H1 (cell line): ENCODE measurements at regions not wholly inside any gene's neighbourhood (a gene's known extent, or its start where the extent isn't known, plus 50 kb on each side); places are given as distances from the start of the nearest gene placed in this dataset.
A peak's percentile ranks its signal among the peaks of the same experiment; 100 is the strongest.

Experiments
- CTCF ChIA-PET: fragments of 300-600 bp; sonication (Branson Sonifier 250); formaldehyde crosslinking; loops from one replicate; lab custom pipeline; 2021; ENCODE audit not compliant: partially characterized antibody; lab: Charles Lee
- POLR2A ChIA-PET: fragments of 300-600 bp; sonication (Branson Sonifier 250); formaldehyde crosslinking; loops from one replicate; lab custom pipeline; 2021; ENCODE audit warnings: inconsistent platforms; ENCODE audit not compliant: partially characterized antibody; lab: Charles Lee
- DNase-seq, 2 experiments: peaks; one replicate each; pipeline versions ENCODE4 v3.0.0 to v3.0.0-alpha.2; 2010 to 2022; ENCODE audit warnings: low spot score in 2 of 2, low read depth in 1 of 2, mixed read lengths in 1 of 2
- FAIRE-seq: peaks from 2 replicates; lab custom pipeline; 2011; peaks lifted over from hg19 to GRCh38; lab: Jason Lieb, UNC
- H2AFZ ChIP-seq: 2 replicates; pipeline ENCODE4 v1.8.1; 2012; ENCODE audit warnings: low read length, inconsistent platforms
- H2AK5ac ChIP-seq: 2 replicates; pipeline ENCODE4 v1.6.1; 2013; ENCODE audit warnings: low read depth, low read length
- H2BK120ac ChIP-seq: replicated peaks from 2 replicates; pipeline ENCODE3; 2013; ENCODE audit warnings: low read depth, low read length, inconsistent platforms
- H2BK12ac ChIP-seq: 2 replicates; pipeline ENCODE4 v1.6.1; 2013; ENCODE audit warnings: low read depth, low read length
- H2BK15ac ChIP-seq: 2 replicates; pipeline ENCODE4 v1.6.1; 2013; ENCODE audit warnings: low read length
- H2BK20ac ChIP-seq: 2 replicates; pipeline ENCODE4 v1.6.1; 2013; ENCODE audit warnings: low read length
- H2BK5ac ChIP-seq: 2 replicates; pipeline ENCODE4 v1.6.1; 2013; ENCODE audit warnings: low read depth, low read length
- H3K14ac ChIP-seq: 2 replicates; pipeline ENCODE4 v1.6.1; 2013; ENCODE audit warnings: inconsistent platforms; ENCODE audit not compliant: insufficient read length
- H3K18ac ChIP-seq: 2 replicates; pipeline ENCODE4 v1.6.1; 2013; ENCODE audit warnings: low read length; ENCODE audit errors: extremely low read depth
- H3K23ac ChIP-seq: 2 replicates; pipeline ENCODE4 v1.6.1; 2013; ENCODE audit warnings: inconsistent platforms; ENCODE audit not compliant: insufficient read length
- H3K23me2 ChIP-seq: 2 replicates; pipeline ENCODE4 v1.6.1; 2013; ENCODE audit warnings: low read depth, low read length
- H3K27ac ChIP-seq: 2 replicates; pipeline ENCODE4 v1.6.1; 2011; ENCODE audit warnings: low read depth, low read length, inconsistent platforms
- H3K27me3 ChIP-seq, 4 experiments: replicated peaks in 1 of 4; 1 replicate in 1 of 4; 2 replicates in 3 of 4; pipeline versions ENCODE4 v1.6.1 to v1.8.1; 2011 to 2013; ENCODE audit warnings: low read length in 3 of 4, mild to moderate bottlenecking in 3 of 4, inconsistent platforms in 2 of 4, mixed read lengths in 2 of 4, moderate library complexity in 1 of 4; ENCODE audit not compliant: control insufficient read depth in 3 of 4, insufficient read depth in 3 of 4; ENCODE audit errors: extremely low read depth in 1 of 4
- H3K36me3 ChIP-seq, 4 experiments: 2 replicates each; pipeline versions ENCODE4 v1.6.1 to v1.8.1; 2011 to 2013; ENCODE audit warnings: mild to moderate bottlenecking in 4 of 4, low read length in 3 of 4, moderate library complexity in 2 of 4, control low read depth in 1 of 4, inconsistent platforms in 1 of 4; ENCODE audit not compliant: insufficient read depth in 4 of 4, control insufficient read depth in 2 of 4
- H3K4ac ChIP-seq: replicated peaks from 2 replicates; pipeline ENCODE3; 2013; ENCODE audit warnings: low read length, low read depth, mixed read lengths, inconsistent platforms; ENCODE audit not compliant: insufficient read length
- H3K4me1 ChIP-seq, 4 experiments: replicated peaks in 1 of 4; 1 replicate in 1 of 4; 2 replicates in 3 of 4; pipeline versions ENCODE4 v1.6.1 to v1.8.1; 2011 to 2013; ENCODE audit warnings: low read length in 3 of 4, inconsistent platforms in 2 of 4, mixed read lengths in 1 of 4; ENCODE audit not compliant: insufficient read depth in 4 of 4, control insufficient read depth in 3 of 4
- H3K4me2 ChIP-seq, 2 experiments: 2 replicates each; pipeline versions ENCODE4 v1.6.1 to v1.8.1; 2011 to 2013; ENCODE audit warnings: low read depth in 2 of 2, low read length in 2 of 2, control low read depth in 1 of 2, inconsistent platforms in 1 of 2, mild to moderate bottlenecking in 1 of 2; ENCODE audit not compliant: insufficient read depth in 1 of 2
- H3K4me3 ChIP-seq, 4 experiments: fragments of 200-600, 300-600 bp in 1 of 4; sonication (generic), shearing (Covaris generic), sonication (Bioruptor Twin) in 1 of 4; 2 replicates each; pipeline versions ENCODE4 v1.5.1 to v1.8.1; 2011 to 2016; ENCODE audit warnings: low read length in 4 of 4, low read depth in 3 of 4, control low read depth in 2 of 4, inconsistent platforms in 2 of 4, mild to moderate bottlenecking in 2 of 4, mixed read lengths in 1 of 4, moderate library complexity in 1 of 4; ENCODE audit not compliant: insufficient read depth in 2 of 4; ENCODE audit errors: extremely low read depth in 1 of 4
- H3K56ac ChIP-seq: replicated peaks from 2 replicates; pipeline ENCODE3; 2013; ENCODE audit warnings: low read depth, mild to moderate bottlenecking, mixed read lengths, low read length, inconsistent platforms; ENCODE audit not compliant: insufficient read length
- H3K79me1 ChIP-seq: 2 replicates; pipeline ENCODE4 v1.6.1; 2013; ENCODE audit warnings: low read depth, low read length, control low read depth
- H3K79me2 ChIP-seq, 2 experiments: 2 replicates each; pipeline versions ENCODE4 v1.6.1 to v1.8.1; 2012 to 2013; ENCODE audit warnings: low read length in 2 of 2, mild to moderate bottlenecking in 2 of 2, inconsistent platforms in 1 of 2; ENCODE audit not compliant: insufficient read depth in 2 of 2, control insufficient read depth in 1 of 2
- H3K9ac ChIP-seq, 4 experiments: replicated peaks in 1 of 4; 1 replicate in 1 of 4; 2 replicates in 3 of 4; pipeline versions ENCODE4 v1.6.1 to v1.8.1; 2011 to 2013; ENCODE audit warnings: low read depth in 3 of 4, low read length in 3 of 4, control low read depth in 2 of 4, mild to moderate bottlenecking in 2 of 4, moderate library complexity in 2 of 4, inconsistent platforms in 1 of 4; ENCODE audit errors: extremely low read depth in 1 of 4
- H3K9me3 ChIP-seq, 2 experiments: 2 replicates each; pipeline versions ENCODE4 v1.6.1 to v1.8.1; 2012 to 2013; ENCODE audit warnings: mild to moderate bottlenecking in 2 of 2, moderate library complexity in 2 of 2, control low read depth in 1 of 2, inconsistent platforms in 1 of 2, low read depth in 1 of 2, low read length in 1 of 2, mixed read lengths in 1 of 2; ENCODE audit not compliant: insufficient read depth in 2 of 2
- H4K20me1 ChIP-seq, 2 experiments: replicated peaks in 1 of 2; 2 replicates each; pipeline versions ENCODE3 to v1.8.1; 2011 to 2013; ENCODE audit warnings: inconsistent platforms in 2 of 2, low read length in 2 of 2, mild to moderate bottlenecking in 1 of 2; ENCODE audit not compliant: insufficient read depth in 2 of 2, control insufficient read depth in 1 of 2
- H4K5ac ChIP-seq: 2 replicates; pipeline ENCODE4 v1.6.1; 2013; ENCODE audit warnings: low read length, low read depth, mixed read lengths, inconsistent platforms; ENCODE audit not compliant: insufficient read length
- H4K8ac ChIP-seq: 2 replicates; pipeline ENCODE4 v1.8.0; 2013; ENCODE audit warnings: mild to moderate bottlenecking, moderate library complexity, low read length, inconsistent platforms; ENCODE audit not compliant: insufficient read depth; ENCODE audit errors: extremely low read depth
- H4K91ac ChIP-seq: replicated peaks from 2 replicates; pipeline ENCODE3; 2013; ENCODE audit warnings: low read length, mixed read lengths, inconsistent platforms; ENCODE audit not compliant: insufficient read length
- CREB1 ChIP-seq: IDR thresholded peaks from 2 replicates; pipeline ENCODE4 v1.6.1; 2012; ENCODE audit warnings: inconsistent platforms
- JUN ChIP-seq: IDR thresholded peaks from 2 replicates; pipeline ENCODE4 v1.6.1; 2011; ENCODE audit warnings: low read depth, mild to moderate bottlenecking, improper control_type of control experiment, low read length
- RAD21 ChIP-seq, 2 experiments: IDR thresholded peaks in 1 of 2; conservative IDR thresholded peaks in 1 of 2; 2 replicates each; pipeline ENCODE4 v1.6.1; 2011; ENCODE audit warnings: low read depth in 2 of 2, low read length in 2 of 2, improper control_type of control experiment in 1 of 2, inconsistent platforms in 1 of 2, mild to moderate bottlenecking in 1 of 2, moderate library complexity in 1 of 2
- RBBP5 ChIP-seq: IDR thresholded peaks from 2 replicates; pipeline ENCODE4 v1.7.1; 2012; ENCODE audit warnings: low read depth, mild to moderate bottlenecking, inconsistent platforms, low read length, moderate library complexity, borderline replicate concordance
- SIN3A ChIP-seq, 2 experiments: IDR thresholded peaks in 1 of 2; conservative IDR thresholded peaks in 1 of 2; 2 replicates each; pipeline ENCODE4 v1.6.1; 2011 to 2012; ENCODE audit warnings: low read length in 2 of 2, improper control_type of control experiment in 1 of 2, low read depth in 1 of 2, mild to moderate bottlenecking in 1 of 2
- WGBS, 2 experiments: shearing (Covaris generic) in 1 of 2; methylation state at CpG; one replicate each; pipeline versions ENCODE4 v1.1.6 to v1.1.7; 2013 to 2015; ENCODE audit warnings: low lambda C conversion rate in 2 of 2, mixed read lengths in 2 of 2, inconsistent platforms in 1 of 2, low coverage in 1 of 2, missing lambda C conversion rate in 1 of 2; ENCODE audit not compliant: insufficient replicate concordance in 2 of 2, insufficient coverage in 1 of 2, insufficient read length in 1 of 2; ENCODE audit errors: extremely low coverage in 1 of 2, missing lambda C conversion rate in 1 of 2; 5-methylcytosine and 5-hydroxymethylcytosine counted together
- TF ChIP-seq, protein P1 (sequence below), 3 experiments: IDR thresholded peaks; 1 replicate in 2 of 3; 2 replicates in 1 of 3; pipeline versions ENCODE4 v1.5.1 to v1.6.1; 2011; ENCODE audit warnings: low read length in 3 of 3, mild to moderate bottlenecking in 3 of 3, inconsistent platforms in 2 of 3, low read depth in 1 of 3, moderate library complexity in 1 of 3; ENCODE audit not compliant: insufficient read depth in 1 of 3; ENCODE audit errors: control extremely low read depth in 1 of 3
- TF ChIP-seq, protein P2 (sequence below): IDR thresholded peaks from 2 replicates; pipeline ENCODE4 v1.6.1; 2011; ENCODE audit warnings: low read depth, mild to moderate bottlenecking, low read length; ENCODE audit not compliant: insufficient read depth

DNA sequence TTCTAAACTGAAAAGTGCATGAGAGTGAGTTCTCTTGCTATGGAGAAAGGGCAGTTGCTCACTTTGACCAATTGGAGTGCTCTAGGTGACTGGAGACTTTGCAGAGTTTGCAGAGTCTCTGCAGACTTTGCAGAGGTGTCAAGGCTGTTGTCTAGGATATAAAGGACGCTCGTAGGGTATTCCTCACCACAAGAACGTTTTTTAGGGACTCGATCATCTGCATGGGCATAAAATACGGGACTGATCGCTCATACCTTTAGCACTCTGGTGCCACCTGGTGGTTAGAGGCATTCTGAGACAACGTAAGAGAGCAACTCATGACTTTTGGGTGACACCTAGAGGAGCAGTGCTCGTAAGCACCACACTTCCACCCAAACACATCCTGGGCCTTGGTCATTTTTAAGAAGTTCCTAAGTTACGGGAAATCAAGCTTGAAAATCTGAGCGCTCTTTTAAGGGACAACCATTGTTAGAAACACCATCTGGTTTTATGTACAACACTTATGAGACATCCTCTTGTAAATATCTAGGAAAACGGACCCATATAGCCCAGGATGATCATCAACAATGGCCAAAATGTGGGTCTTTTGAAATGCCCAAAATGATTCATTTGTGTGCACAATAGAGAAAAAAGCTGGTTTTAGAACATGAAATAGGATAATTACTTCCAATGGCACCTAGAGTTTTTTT, 51.6 kb upstream of the XCR1 start:
- Histone ChIP-seq H2BK15ac (no peak overlapping the region), H3K27me3 (no peaks in the 10 kb centered on the region), H2AK5ac (no peak overlapping the region), H2BK20ac (no peak overlapping the region), H3K23me2 (no peaks in the 10 kb centered on the region), H4K5ac (no peak overlapping the region), H2BK120ac (no peak overlapping the region), H3K9ac (no peak overlapping the region), H3K4ac (no peak overlapping the region), H2BK5ac (no peak overlapping the region), H3K4me3 (no peak overlapping the region), H3K23ac (no peak overlapping the region), H3K79me1 (no peaks in the 10 kb centered on the region), H3K4me2 (peak overlapping the region in 1 of 2 experiments; percentile 49; a peak in 2 of 4 replicates), H2BK12ac (no peak overlapping the region), H3K79me2 (no peaks in the 10 kb centered on the region), H3K9me3 (peaks cover 3 to 8% of the 10 kb centered on the region in 2 experiments; a peak in 3 of 4 replicates), H3K4me1 (no peaks in the 10 kb centered on the region), H4K8ac (no peak overlapping the region), H3K36me3 (no peaks in the 10 kb centered on the region), H4K20me1 (no peaks in the 10 kb centered on the region), H3K14ac (no peak overlapping the region), H3K56ac (no peak overlapping the region), H4K91ac (no peak overlapping the region), H3K18ac (no peak overlapping the region), H2AFZ (peak overlapping the region; percentile 87), H3K27ac (no peak overlapping the region)
- peak; percentile 61 to 91 for DNase-seq
- 23% methylated on average over 11 of the region's 11 CpGs; no CpG with 5 or more reads in 1 of the 2 experiments for WGBS, 2 experiments
- ChIA-PET CTCF (interaction anchor here (0.6 to 7.4 kb wide), 69 partner anchors 9 to 1041 kb away, joined by 3 to 92 read pairs (median 4); partner anchors contain the start of genes CCR1, CCR3, CCR5 and CCR5AS), POLR2A (interaction anchor here (0.6 kb wide), 1 partner anchor 85 kb away, joined by 3 read pairs; no protein-coding TSS in a partner anchor)
- TF ChIP-seq, protein P1, sequence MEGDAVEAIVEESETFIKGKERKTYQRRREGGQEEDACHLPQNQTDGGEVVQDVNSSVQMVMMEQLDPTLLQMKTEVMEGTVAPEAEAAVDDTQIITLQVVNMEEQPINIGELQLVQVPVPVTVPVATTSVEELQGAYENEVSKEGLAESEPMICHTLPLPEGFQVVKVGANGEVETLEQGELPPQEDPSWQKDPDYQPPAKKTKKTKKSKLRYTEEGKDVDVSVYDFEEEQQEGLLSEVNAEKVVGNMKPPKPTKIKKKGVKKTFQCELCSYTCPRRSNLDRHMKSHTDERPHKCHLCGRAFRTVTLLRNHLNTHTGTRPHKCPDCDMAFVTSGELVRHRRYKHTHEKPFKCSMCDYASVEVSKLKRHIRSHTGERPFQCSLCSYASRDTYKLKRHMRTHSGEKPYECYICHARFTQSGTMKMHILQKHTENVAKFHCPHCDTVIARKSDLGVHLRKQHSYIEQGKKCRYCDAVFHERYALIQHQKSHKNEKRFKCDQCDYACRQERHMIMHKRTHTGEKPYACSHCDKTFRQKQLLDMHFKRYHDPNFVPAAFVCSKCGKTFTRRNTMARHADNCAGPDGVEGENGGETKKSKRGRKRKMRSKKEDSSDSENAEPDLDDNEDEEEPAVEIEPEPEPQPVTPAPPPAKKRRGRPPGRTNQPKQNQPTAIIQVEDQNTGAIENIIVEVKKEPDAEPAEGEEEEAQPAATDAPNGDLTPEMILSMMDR (IDR thresholded peaks at IDR 0.05; ENCODE audit: control extremely low read depth in 1 of 3, insufficient read depth in 1 of 3, low read depth in 1 of 3, low read length in 3 of 3): peak; percentile 54 to 100 (median 100)
- TF ChIP-seq RBBP5 (no peak), CREB1 (peak; percentile 64; the same call in 1 of the 2 replicates), JUN (no peak), SIN3A (conservative IDR thresholded peaks at IDR 0.05 in 1 of 2, IDR thresholded peaks at IDR 0.05 in 1 of 2; ENCODE audit: low read depth in 1 of 2, low read length in 2 of 2) (no peak), RAD21 (IDR thresholded peaks at IDR 0.05 in 1 of 2, conservative IDR thresholded peaks at IDR 0.05 in 1 of 2; ENCODE audit: low read depth in 2 of 2, low read length in 2 of 2) (peak; percentile 98)
- TF ChIP-seq, protein P2, sequence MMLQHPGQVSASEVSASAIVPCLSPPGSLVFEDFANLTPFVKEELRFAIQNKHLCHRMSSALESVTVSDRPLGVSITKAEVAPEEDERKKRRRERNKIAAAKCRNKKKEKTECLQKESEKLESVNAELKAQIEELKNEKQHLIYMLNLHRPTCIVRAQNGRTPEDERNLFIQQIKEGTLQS: peak; percentile 50; the same call in 1 of the 2 replicates
- FAIRE-seq: peak; percentile 99
